ENCODE measurements at regions not wholly inside any gene's neighbourhood (a gene's known extent, or its start where the extent isn't known, plus 50 kb on each side); places are given as distances from the start of the nearest gene placed in this dataset.

GRCh38 chr15:46856839-46857502 lies 860.3 kb upstream of the SEMA6D start:
- TF ChIP-seq PAX5 (IDR thresholded peaks at IDR 0.05; ENCODE audit: insufficient read depth, low read length, severe bottlenecking) (no peak), POLR2AphosphoS5 (IDR thresholded peaks at IDR 0.05; ENCODE audit: low read depth, low read length) (no peak), POLR2A (IDR thresholded peaks at IDR 0.05; ENCODE audit: low read depth, low read length) (no peak), POU2F2 (IDR thresholded peaks at IDR 0.05; ENCODE audit: low read depth, low read length) (no peak), TAF1 (IDR thresholded peaks at IDR 0.05; ENCODE audit: low read depth, low read length) (no peak), SPI1 (IDR thresholded peaks at IDR 0.05; ENCODE audit: low read depth, low read length) (no peak)
- FAIRE-seq, result no peak

GRCh38 chr15:46858150-46858549 lies 859.2 kb upstream of the SEMA6D start:
- FAIRE-seq (no peak), DNase-seq (ENCODE audit: insufficient read length, low spot score) (no peak)
- TF ChIP-seq POLR2A (IDR thresholded peaks at IDR 0.05; ENCODE audit: low read depth, low read length) (no peak), SPI1 (IDR thresholded peaks at IDR 0.05; ENCODE audit: low read depth, low read length) (no peak), POU2F2 (IDR thresholded peaks at IDR 0.05; ENCODE audit: low read depth, low read length) (no peak)

More at GRCh38 chr15:46856839-46857502, 860.3 kb upstream of the SEMA6D start:
- no peak for DNase-seq (ENCODE audit: insufficient read length, low spot score)

- DNase-seq (ENCODE audit: insufficient read length, low spot score) (no peak), FAIRE-seq (no peak)
Measured at GRCh38 chr15:46861796-46862195, 855.5 kb upstream of the SEMA6D start.

GRCh38 chr15:46865155-46865554 lies 852.1 kb upstream of the SEMA6D start:
- TF ChIP-seq SPI1 (IDR thresholded peaks at IDR 0.05; ENCODE audit: low read depth, low read length), result no peak
- no peak for TF ChIP-seq POLR2A (IDR thresholded peaks at IDR 0.05; ENCODE audit: low read depth, low read length)
- TF ChIP-seq POU2F2 (IDR thresholded peaks at IDR 0.05; ENCODE audit: low read depth, low read length), result no peak
- no peak for TF ChIP-seq POLR2AphosphoS5 (IDR thresholded peaks at IDR 0.05; ENCODE audit: low read depth, low read length)
- TF ChIP-seq TAF1 (IDR thresholded peaks at IDR 0.05; ENCODE audit: low read depth, low read length), result no peak
- TF ChIP-seq PAX5 (IDR thresholded peaks at IDR 0.05; ENCODE audit: insufficient read depth, low read length, severe bottlenecking), result no peak
- FAIRE-seq, result no peak

More at GRCh38 chr15:46861796-46862195, 855.5 kb upstream of the SEMA6D start:
- TF ChIP-seq TAF1 (IDR thresholded peaks at IDR 0.05; ENCODE audit: low read depth, low read length) (no peak), SPI1 (IDR thresholded peaks at IDR 0.05; ENCODE audit: low read depth, low read length) (no peak), POLR2AphosphoS5 (IDR thresholded peaks at IDR 0.05; ENCODE audit: low read depth, low read length) (no peak), POU2F2 (IDR thresholded peaks at IDR 0.05; ENCODE audit: low read depth, low read length) (no peak), PAX5 (IDR thresholded peaks at IDR 0.05; ENCODE audit: insufficient read depth, low read length, severe bottlenecking) (no peak), POLR2A (IDR thresholded peaks at IDR 0.05; ENCODE audit: low read depth, low read length) (no peak)

GRCh38 chr15:46872286-46872980 lies 844.9 kb upstream of the SEMA6D start:
- no peak for DNase-seq (ENCODE audit: insufficient read length, low spot score)
- no peak for FAIRE-seq
- TF ChIP-seq POLR2AphosphoS5 (IDR thresholded peaks at IDR 0.05; ENCODE audit: low read depth, low read length), result no peak
- TF ChIP-seq PAX5 (IDR thresholded peaks at IDR 0.05; ENCODE audit: insufficient read depth, low read length, severe bottlenecking), result no peak
- TF ChIP-seq SPI1 (IDR thresholded peaks at IDR 0.05; ENCODE audit: low read depth, low read length), result no peak
- TF ChIP-seq POLR2A (IDR thresholded peaks at IDR 0.05; ENCODE audit: low read depth, low read length), result no peak
- no peak for TF ChIP-seq POU2F2 (IDR thresholded peaks at IDR 0.05; ENCODE audit: low read depth, low read length)
- TF ChIP-seq TAF1 (IDR thresholded peaks at IDR 0.05; ENCODE audit: low read depth, low read length), result no peak

More at GRCh38 chr15:46865155-46865554, 852.1 kb upstream of the SEMA6D start:
- no peak for DNase-seq (ENCODE audit: insufficient read length, low spot score)

GRCh38 chr15:46872981-46873330 lies 844.3 kb upstream of the SEMA6D start:
- TF ChIP-seq POLR2AphosphoS5 (IDR thresholded peaks at IDR 0.05; ENCODE audit: low read depth, low read length), result no peak
- TF ChIP-seq POLR2A (IDR thresholded peaks at IDR 0.05; ENCODE audit: low read depth, low read length), result no peak
- FAIRE-seq (no peak), DNase-seq (ENCODE audit: insufficient read length, low spot score) (no peak)

- FAIRE-seq (no peak), DNase-seq (ENCODE audit: insufficient read length, low spot score) (no peak)
- no peak for TF ChIP-seq PAX5 (IDR thresholded peaks at IDR 0.05; ENCODE audit: insufficient read depth, low read length, severe bottlenecking)
- no peak for TF ChIP-seq POLR2AphosphoS5 (IDR thresholded peaks at IDR 0.05; ENCODE audit: low read depth, low read length)
- no peak for TF ChIP-seq TAF1 (IDR thresholded peaks at IDR 0.05; ENCODE audit: low read depth, low read length)
- no peak for TF ChIP-seq POLR2A (IDR thresholded peaks at IDR 0.05; ENCODE audit: low read depth, low read length)
- no peak for TF ChIP-seq POU2F2 (IDR thresholded peaks at IDR 0.05; ENCODE audit: low read depth, low read length)
- TF ChIP-seq SPI1 (IDR thresholded peaks at IDR 0.05; ENCODE audit: low read depth, low read length), result no peak
Measured at GRCh38 chr15:46879032-46879770, 838.1 kb upstream of the SEMA6D start.

GRCh38 chr15:46880791-46881190 lies 836.5 kb upstream of the SEMA6D start:
- DNase-seq (ENCODE audit: insufficient read length, low spot score), result no peak
- TF ChIP-seq PAX5 (IDR thresholded peaks at IDR 0.05; ENCODE audit: insufficient read depth, low read length, severe bottlenecking) (no peak), POLR2A (IDR thresholded peaks at IDR 0.05; ENCODE audit: low read depth, low read length) (no peak), POU2F2 (IDR thresholded peaks at IDR 0.05; ENCODE audit: low read depth, low read length) (no peak), SPI1 (IDR thresholded peaks at IDR 0.05; ENCODE audit: low read depth, low read length) (no peak), TAF1 (IDR thresholded peaks at IDR 0.05; ENCODE audit: low read depth, low read length) (no peak), POLR2AphosphoS5 (IDR thresholded peaks at IDR 0.05; ENCODE audit: low read depth, low read length) (no peak)
- no peak for FAIRE-seq

- TF ChIP-seq SPI1 (IDR thresholded peaks at IDR 0.05; ENCODE audit: low read depth, low read length) (no peak), POLR2AphosphoS5 (IDR thresholded peaks at IDR 0.05; ENCODE audit: low read depth, low read length) (no peak), PAX5 (IDR thresholded peaks at IDR 0.05; ENCODE audit: insufficient read depth, low read length, severe bottlenecking) (no peak), TAF1 (IDR thresholded peaks at IDR 0.05; ENCODE audit: low read depth, low read length) (no peak), POLR2A (IDR thresholded peaks at IDR 0.05; ENCODE audit: low read depth, low read length) (no peak), POU2F2 (IDR thresholded peaks at IDR 0.05; ENCODE audit: low read depth, low read length) (no peak)
- no peak for FAIRE-seq
- DNase-seq (ENCODE audit: insufficient read length, low spot score), result no peak
Measured at GRCh38 chr15:46892621-46893160, 824.6 kb upstream of the SEMA6D start.
